T-helper 1 cell treated with Interleukin-12 subunit alpha and Interleukin-12 subunit beta and Interleukin-4 antibody, amounts not matched to agents 30 μg/mL and 1 μg/mL, for 36 hours (primary cell): ENCODE measurements at regions not wholly inside any gene's neighbourhood (a gene's known extent, or its start where the extent isn't known, plus 50 kb on each side); places are given as distances from the start of the nearest gene placed in this dataset.
"Not testable (repeated sequence)": the region's sequence is repeated elsewhere in the genome, so short reads cannot be mapped to it uniquely, and the experiment has no call there.

Experiments
- H3K27ac Mint-ChIP-seq: one replicate; pipeline ENCODE4 v1.8.0; 2021; ENCODE audit warnings: mild to moderate bottlenecking, mixed read lengths
- H3K27me3 Mint-ChIP-seq: one replicate; pipeline ENCODE4 v1.8.0; 2021; ENCODE audit warnings: low read depth, mixed read lengths
- H3K36me3 Mint-ChIP-seq: one replicate; pipeline ENCODE4 v1.8.0; 2021; ENCODE audit warnings: low read depth, mixed read lengths
- H3K4me1 Mint-ChIP-seq: one replicate; pipeline ENCODE4 v1.8.0; 2021; ENCODE audit warnings: low read depth, mixed read lengths
- H3K4me3 Mint-ChIP-seq: one replicate; pipeline ENCODE4 v1.8.0; 2021; ENCODE audit warnings: mild to moderate bottlenecking, moderate library complexity, mixed read lengths
- H3K9me3 Mint-ChIP-seq: one replicate; pipeline ENCODE4 v1.8.0; 2021; ENCODE audit warnings: mixed read lengths

DNA sequence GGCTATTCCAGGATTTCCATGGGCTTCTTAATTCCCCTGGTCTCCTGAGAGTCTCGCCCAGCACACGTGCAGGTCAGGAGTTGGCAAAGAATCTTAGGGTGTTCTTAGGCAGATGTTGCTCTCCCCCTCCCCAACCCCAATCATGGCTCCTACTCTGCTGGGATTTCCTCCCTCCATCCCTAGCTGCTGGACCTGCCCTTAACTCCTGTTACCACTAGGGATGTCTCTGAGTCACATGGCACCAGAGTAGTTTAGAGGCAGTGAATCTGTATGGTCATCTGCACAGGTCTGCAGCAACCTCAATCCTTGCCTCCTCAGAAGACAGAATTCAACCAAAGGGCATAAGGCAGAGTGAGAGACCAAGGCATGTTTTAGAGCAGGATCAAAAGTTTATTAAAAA, 51.8 kb upstream of the CHST3 start:
- Mint-ChIP-seq H3K4me3 (no peak overlapping the region), H3K4me1 (no peaks in the 10 kb centered on the region), H3K27me3 (no peaks in the 10 kb centered on the region), H3K36me3 (no peaks in the 10 kb centered on the region), H3K9me3 (no peaks in the 10 kb centered on the region), H3K27ac (no peak overlapping the region)

DNA sequence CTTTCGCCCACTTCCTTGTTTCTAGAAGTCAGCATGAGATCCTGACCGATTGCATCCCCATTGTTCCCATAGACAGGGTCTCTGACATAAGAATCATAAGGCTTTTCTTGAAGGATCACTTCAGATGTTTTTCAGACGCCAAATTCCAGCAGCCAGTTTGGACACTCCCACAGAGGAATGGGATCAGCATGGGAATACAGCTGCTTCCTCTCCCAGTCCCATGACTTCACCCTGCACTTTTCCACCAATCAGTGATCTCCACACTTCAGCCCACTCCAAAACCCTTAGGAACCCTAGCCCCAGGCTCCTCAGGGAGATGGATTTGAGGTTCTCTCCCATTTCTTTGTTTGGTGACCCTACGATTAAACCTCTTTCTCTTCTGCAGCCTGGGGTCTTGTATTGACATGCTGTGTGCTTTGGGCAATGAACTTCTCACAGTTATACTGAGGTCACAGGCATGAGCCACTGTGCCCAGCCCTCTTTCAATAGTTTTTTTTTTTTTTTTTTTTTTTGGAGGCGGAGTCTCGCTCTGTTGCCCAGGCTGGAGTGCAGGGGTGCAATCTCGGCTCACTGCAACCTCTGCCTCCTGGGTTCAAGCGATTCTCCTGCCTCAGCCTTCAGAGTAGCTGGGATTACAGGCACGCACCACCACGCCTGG, 52.8 kb upstream of the CHST3 start:
- Mint-ChIP-seq H3K36me3 (no peaks in the 10 kb centered on the region), H3K27me3 (no peaks in the 10 kb centered on the region), H3K9me3 (no peaks in the 10 kb centered on the region), H3K4me1 (no peaks in the 10 kb centered on the region), H3K4me3 (no peak overlapping the region), H3K27ac (no peak overlapping the region)

DNA sequence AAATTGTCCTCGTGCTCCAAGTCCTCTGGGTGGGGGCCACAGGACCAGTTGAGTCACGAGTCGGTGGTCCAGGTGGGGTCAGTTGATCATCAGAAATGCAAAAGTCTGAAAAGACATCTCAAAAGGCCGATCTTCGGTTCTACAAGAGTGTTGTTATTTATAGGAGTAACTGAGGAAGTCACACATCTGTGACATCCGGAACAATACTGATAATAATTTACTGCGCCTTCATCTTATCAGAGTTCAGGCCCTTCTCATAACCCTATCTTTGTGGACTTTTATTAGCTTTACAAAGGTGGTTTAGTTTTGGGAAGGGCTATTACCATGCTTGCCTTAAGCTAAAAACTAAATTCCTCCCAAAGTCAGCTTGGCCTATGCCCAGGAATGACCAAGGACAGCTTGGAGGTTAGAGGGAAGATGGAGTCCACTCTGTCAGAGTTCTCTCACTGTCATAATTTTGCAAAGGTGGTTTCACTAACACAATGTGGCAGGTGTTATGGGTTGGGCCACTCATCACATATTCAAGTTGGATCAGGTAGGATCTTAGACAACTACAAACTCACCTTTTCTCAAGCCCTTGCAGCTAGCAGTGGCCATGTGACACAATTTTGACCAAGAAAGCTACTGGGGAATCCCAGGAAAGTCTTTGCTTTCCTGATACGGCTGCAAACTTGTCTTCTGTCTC, 54.7 kb upstream of the CHST3 start:
- Mint-ChIP-seq H3K4me1 (no peaks in the 10 kb centered on the region), H3K9me3 (no peaks in the 10 kb centered on the region), H3K27me3 (no peaks in the 10 kb centered on the region), H3K36me3 (no peaks in the 10 kb centered on the region), H3K27ac (peak overlapping the region; percentile 6), H3K4me3 (no peak overlapping the region)

DNA sequence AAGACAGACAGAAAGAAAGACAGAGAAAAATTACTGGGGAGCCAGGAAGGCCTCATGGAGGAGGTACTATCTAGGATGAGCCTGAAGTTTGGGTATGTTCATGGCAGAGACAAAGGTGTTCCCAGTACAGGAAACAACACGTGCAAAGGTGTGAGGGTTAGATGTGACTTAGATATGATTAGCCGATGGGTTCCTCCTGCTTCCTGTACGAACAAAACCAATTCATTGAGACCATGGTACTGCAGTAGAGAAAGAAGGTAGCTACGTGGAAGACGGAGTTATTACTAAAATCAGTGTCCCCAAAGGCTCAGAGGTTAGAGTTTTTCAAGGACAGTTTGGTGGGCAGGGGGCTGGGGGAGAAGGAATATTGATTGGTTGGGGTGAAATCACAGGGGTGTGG, 55.2 kb upstream of the CHST3 start:
- Mint-ChIP-seq H3K27ac (peak overlapping the region; percentile 6), H3K9me3 (no peaks in the 10 kb centered on the region), H3K27me3 (no peaks in the 10 kb centered on the region), H3K4me1 (no peaks in the 10 kb centered on the region), H3K4me3 (no peak overlapping the region), H3K36me3 (no peaks in the 10 kb centered on the region)

DNA sequence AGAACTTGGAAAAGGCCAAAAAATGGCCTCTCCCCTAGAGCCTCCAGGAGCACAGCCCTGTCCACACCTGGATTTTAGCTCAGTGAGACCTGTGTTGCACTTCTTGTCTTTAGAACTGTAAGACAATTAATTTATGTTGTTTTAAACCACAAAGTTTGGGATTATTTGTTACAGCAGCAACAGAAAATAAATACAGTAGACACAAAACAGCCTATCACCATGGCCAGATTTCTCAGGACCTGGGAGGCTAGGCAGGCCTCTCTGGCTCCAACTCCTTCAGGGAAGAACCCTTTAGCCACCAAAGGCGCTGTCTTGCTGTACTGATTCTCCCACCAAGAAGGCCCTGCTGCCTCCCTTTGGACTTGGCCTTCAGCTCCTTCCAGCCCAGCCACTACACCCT, 54.1 kb upstream of the PSAP start:
- no peak overlapping the region for H3K4me3 Mint-ChIP-seq
- H3K27me3 Mint-ChIP-seq: no peaks in the 10 kb centered on the region
- H3K4me1 Mint-ChIP-seq: no peaks in the 10 kb centered on the region
- no peaks in the 10 kb centered on the region for H3K9me3 Mint-ChIP-seq
- H3K36me3 Mint-ChIP-seq: no peaks in the 10 kb centered on the region
- no peak overlapping the region for H3K27ac Mint-ChIP-seq

DNA sequence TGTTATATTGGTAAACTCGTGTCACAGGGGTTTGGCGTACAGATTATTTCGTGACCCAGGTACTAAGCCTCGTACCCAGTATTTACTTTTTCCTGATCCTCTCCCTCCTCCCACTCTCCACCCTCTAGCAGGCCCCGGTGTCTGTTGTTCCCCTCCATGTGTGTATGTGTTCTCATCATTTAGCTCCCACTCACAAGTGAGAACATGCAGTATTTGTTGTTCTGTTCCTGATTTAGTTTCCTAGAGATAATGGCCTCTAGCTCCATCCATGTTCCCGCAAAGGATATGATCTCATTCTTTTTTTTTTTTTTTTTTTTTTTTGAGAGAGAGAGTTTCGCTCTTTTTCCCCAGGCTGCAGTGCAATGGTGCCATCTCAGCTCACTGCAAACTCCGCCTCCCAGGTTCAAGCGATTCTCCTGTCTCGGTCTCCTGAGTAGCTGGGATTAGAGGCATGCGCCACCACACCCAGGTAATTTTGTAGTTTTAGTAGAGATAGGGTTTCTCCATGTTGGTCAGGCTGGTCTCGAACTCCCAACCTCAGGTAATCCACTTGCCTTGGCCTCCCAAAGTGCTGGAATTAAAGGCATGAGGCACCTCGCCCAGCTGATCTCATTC, 52.7 kb upstream of the PSAP start:
- H3K4me3 Mint-ChIP-seq, H3K36me3 Mint-ChIP-seq, H3K4me1 Mint-ChIP-seq, H3K27me3 Mint-ChIP-seq, H3K27ac Mint-ChIP-seq, H3K9me3 Mint-ChIP-seq: not testable (repeated sequence)

DNA sequence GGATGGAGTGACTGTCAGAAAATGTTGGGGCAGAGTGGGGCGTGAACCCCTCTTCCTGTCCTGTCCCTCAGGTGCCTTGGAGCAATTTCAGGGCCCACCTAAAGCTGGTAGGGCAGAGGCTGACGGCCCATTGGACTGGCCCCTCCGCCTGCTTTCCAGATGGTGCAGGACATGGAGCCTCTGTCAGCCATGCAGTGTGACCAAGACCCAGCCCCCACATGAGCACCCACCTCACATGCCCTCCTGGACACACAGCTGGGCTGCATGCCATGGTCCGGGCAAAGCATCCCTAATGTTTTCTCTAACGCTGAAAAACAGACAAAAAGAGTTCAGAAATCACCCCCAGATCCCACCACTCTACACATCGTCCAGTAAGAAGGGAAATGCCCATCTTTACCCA, 51.3 kb upstream of the PSAP start:
- Mint-ChIP-seq H3K9me3 (peaks cover 4% of the 10 kb centered on the region), H3K4me3 (no peak overlapping the region), H3K27ac (no peak overlapping the region), H3K36me3 (no peaks in the 10 kb centered on the region), H3K4me1 (no peaks in the 10 kb centered on the region), H3K27me3 (no peaks in the 10 kb centered on the region)
